ENCODE measurements at regions not wholly inside any gene's neighbourhood (a gene's known extent, or its start where the extent isn't known, plus 50 kb on each side); places are given as distances from the start of the nearest gene placed in this dataset.

GRCh38 chr1:199163267-199163666 lies 524.4 kb downstream of the PTPRC start:
- TF ChIP-seq CTCF (IDR thresholded peaks at IDR 0.05 in 4 of 5, conservative IDR thresholded peaks at IDR 0.05 in 1 of 5) (no peak), POLR2A (IDR thresholded peaks at IDR 0.05) (no peak)

Measured in gastrocnemius medialis (tissue), 4 donors.